ENCODE measurements at regions not wholly inside any gene's neighbourhood (a gene's known extent, or its start where the extent isn't known, plus 50 kb on each side); places are given as distances from the start of the nearest gene placed in this dataset.

DNA sequence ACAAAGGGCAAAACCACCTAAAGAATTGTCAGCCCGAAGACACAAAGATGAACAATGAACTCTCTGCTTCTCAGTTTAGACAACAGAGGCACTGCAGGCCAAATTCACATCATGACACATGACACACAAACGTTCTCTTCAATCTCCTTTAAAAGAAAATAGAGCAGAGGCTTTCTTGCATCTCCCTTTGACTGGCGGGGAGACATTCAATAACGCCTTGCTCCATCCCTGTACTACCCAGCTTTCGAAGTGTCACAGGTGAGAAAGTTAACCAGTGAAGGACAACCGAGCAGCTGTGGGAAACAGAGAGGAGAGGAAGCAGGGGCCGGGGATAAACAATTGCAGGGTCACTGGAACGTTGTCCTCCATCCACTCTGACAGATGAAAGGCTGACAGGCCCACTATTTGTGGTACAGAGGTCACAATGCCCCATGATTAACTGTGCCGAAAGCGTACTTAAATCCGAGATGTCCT, 130.8 kb downstream of the PHLDA1 start:
- H3K27ac ChIP-seq = no peak overlapping the region
- ATAC-seq = no peak
- no peak overlapping the region for H3K4me3 ChIP-seq
- H3K36me3 ChIP-seq = no peaks in the 10 kb centered on the region
- intact Hi-C loops (cut with DNase I) = loop anchor here in 2 of 10 donors (10.0 kb wide), 2 partner anchors 46 to 134 kb away; partner anchors contain the start of gene PHLDA1 (in 1 of the 2)
- no peaks in the 10 kb centered on the region for H3K9me3 ChIP-seq
- no peak for DNase-seq
- no peaks in the 10 kb centered on the region for H3K4me1 ChIP-seq
- H3K27me3 ChIP-seq = no peaks in the 10 kb centered on the region
- WGBS, 4 donors = 72 to 77% (median 76%) methylated on average over 11 of the region's 11 CpGs
- TF ChIP-seq, protein P1, sequence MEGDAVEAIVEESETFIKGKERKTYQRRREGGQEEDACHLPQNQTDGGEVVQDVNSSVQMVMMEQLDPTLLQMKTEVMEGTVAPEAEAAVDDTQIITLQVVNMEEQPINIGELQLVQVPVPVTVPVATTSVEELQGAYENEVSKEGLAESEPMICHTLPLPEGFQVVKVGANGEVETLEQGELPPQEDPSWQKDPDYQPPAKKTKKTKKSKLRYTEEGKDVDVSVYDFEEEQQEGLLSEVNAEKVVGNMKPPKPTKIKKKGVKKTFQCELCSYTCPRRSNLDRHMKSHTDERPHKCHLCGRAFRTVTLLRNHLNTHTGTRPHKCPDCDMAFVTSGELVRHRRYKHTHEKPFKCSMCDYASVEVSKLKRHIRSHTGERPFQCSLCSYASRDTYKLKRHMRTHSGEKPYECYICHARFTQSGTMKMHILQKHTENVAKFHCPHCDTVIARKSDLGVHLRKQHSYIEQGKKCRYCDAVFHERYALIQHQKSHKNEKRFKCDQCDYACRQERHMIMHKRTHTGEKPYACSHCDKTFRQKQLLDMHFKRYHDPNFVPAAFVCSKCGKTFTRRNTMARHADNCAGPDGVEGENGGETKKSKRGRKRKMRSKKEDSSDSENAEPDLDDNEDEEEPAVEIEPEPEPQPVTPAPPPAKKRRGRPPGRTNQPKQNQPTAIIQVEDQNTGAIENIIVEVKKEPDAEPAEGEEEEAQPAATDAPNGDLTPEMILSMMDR (IDR thresholded peaks at IDR 0.05) = no peak
- TF ChIP-seq POLR2A (IDR thresholded peaks at IDR 0.05) = no peak

DNA sequence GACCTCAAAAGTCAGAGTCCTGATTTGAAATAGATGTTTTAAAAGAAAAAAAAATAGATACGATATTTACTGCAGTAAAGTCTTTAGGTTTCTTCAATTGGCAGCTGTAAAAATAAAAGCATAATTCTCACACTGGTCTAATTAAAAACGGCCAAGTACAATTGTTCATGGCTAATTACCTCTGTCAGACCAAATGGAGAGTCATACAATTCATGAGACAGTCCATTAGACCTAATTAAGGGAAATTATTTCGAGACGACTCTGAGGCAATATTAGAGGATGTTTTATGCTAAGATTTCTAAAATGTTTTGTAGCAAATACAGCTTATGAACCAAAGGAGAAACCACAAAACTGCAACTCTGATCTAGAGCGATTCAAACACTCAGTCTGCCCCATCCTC, 131.3 kb downstream of the PHLDA1 start:
- ATAC-seq (no peak), DNase-seq (no peak)
- Histone ChIP-seq H3K36me3 (no peaks in the 10 kb centered on the region), H3K27ac (no peak overlapping the region), H3K9me3 (no peaks in the 10 kb centered on the region), H3K4me1 (no peaks in the 10 kb centered on the region), H3K27me3 (no peaks in the 10 kb centered on the region), H3K4me3 (no peak overlapping the region)
- intact Hi-C loops (cut with DNase I) = loop anchor here in 2 of 10 donors (10.0 kb wide), 2 partner anchors 45 to 135 kb away; partner anchors contain the start of gene PHLDA1 (in 1 of the 2)
- TF ChIP-seq, protein P1 (IDR thresholded peaks at IDR 0.05) = no peak
- TF ChIP-seq POLR2A (IDR thresholded peaks at IDR 0.05) = no peak
- 88 to 94% (median 93%) methylated on average over 5 of the region's 5 CpGs for WGBS, 4 donors

DNA sequence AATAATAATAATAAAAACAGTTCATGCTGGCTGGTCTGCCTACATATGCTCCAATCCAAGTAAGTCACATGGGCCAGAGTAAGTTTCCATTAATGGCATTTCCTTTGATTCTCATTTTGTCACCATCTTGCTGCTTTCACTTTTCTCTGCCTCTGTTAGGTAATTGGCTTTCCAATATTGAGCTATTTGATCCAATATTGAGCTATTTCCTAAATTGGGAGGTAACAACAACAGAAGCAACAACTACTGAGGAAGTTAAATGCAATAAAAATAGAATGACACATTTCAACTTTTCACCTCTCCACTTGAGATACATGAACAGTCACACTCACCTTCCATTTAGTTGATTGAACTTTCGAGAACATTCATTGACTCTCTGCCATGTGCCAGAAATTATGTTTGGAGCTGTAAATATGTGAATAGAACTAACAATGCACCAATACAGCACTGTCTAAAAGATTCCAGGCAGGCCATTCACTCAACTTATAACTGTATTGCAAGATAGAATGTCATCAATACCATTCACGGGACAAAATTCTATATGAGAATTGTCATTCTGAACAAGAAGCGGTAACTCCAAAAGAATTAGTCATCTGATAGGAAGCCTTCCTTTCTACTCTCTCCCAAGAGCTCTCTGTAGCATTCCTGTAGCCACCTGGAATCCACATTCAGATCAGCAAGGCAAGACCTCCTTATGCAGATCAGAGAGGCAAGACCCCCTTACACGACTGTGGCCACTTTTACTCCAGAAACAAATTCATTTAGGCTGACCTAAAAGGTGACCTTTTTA, 136.4 kb downstream of the PHLDA1 start:
- DNase-seq (no peak), ATAC-seq (no peak)
- no peak overlapping the region for H3K27ac ChIP-seq
- TF ChIP-seq, protein P1 (IDR thresholded peaks at IDR 0.05) = no peak
- no peak for TF ChIP-seq POLR2A (IDR thresholded peaks at IDR 0.05)
- 80 to 88% (median 84%) methylated on average over 4 of the region's 4 CpGs for WGBS, 4 donors
- H3K9me3 ChIP-seq = no peaks in the 10 kb centered on the region
- intact Hi-C loops (cut with DNase I) = no loop called here
- H3K4me1 ChIP-seq = no peaks in the 10 kb centered on the region
- H3K27me3 ChIP-seq = no peaks in the 10 kb centered on the region
- H3K4me3 ChIP-seq = no peak overlapping the region
- H3K36me3 ChIP-seq = no peaks in the 10 kb centered on the region

- Histone ChIP-seq H3K4me3 (no peak overlapping the region), H3K36me3 (no peaks in the 10 kb centered on the region), H3K27me3 (no peaks in the 10 kb centered on the region), H3K27ac (no peak overlapping the region), H3K9me3 (no peaks in the 10 kb centered on the region), H3K4me1 (peaks cover 0 to 8% (median 0%) of the 10 kb centered on the region in 12 donors)
- intact Hi-C loops (cut with DNase I) = no loop called here
- WGBS, 4 donors = 96 to 98% (median 98%) methylated on average over 3 of the region's 3 CpGs
- ATAC-seq (no peak), DNase-seq (no peak)
- TF ChIP-seq POLR2A (IDR thresholded peaks at IDR 0.05) = no peak
- TF ChIP-seq, protein P1 (IDR thresholded peaks at IDR 0.05) = no peak
Measured at GRCh38 chr12:75893765-75894164, 137.8 kb downstream of the PHLDA1 start.

Measured in heart left ventricle (tissue), 16 donors.